Kidney epithelial cell (primary cell): ENCODE measurements at regions not wholly inside any gene's neighbourhood (a gene's known extent, or its start where the extent isn't known, plus 50 kb on each side); places are given as distances from the start of the nearest gene placed in this dataset.

Experiments
- DNase-seq: peaks from one replicate; pipeline ENCODE4 v3.0.0-alpha.2; 2010; ENCODE audit warnings: low read depth
- H3K27me3 ChIP-seq: 2 replicates; pipeline ENCODE4 v1.6.0; 2011; ENCODE audit warnings: low read length; ENCODE audit not compliant: control insufficient read depth, insufficient read depth
- H3K36me3 ChIP-seq: 2 replicates; pipeline ENCODE4 v1.5.1; 2011; ENCODE audit warnings: low read length; ENCODE audit not compliant: control insufficient read depth, insufficient read depth
- H3K4me3 ChIP-seq: 2 replicates; pipeline ENCODE4 v1.5.1; 2011; ENCODE audit warnings: low read depth, mild to moderate bottlenecking, control low read depth, low read length
- TF ChIP-seq, protein P1 (sequence below): IDR thresholded peaks from 2 replicates; pipeline ENCODE4 v1.5.1; 2011; ENCODE audit warnings: mild to moderate bottlenecking, moderate library complexity, low read length, control low read depth, inconsistent platforms; ENCODE audit not compliant: insufficient read depth, poor library complexity, severe bottlenecking

DNA sequence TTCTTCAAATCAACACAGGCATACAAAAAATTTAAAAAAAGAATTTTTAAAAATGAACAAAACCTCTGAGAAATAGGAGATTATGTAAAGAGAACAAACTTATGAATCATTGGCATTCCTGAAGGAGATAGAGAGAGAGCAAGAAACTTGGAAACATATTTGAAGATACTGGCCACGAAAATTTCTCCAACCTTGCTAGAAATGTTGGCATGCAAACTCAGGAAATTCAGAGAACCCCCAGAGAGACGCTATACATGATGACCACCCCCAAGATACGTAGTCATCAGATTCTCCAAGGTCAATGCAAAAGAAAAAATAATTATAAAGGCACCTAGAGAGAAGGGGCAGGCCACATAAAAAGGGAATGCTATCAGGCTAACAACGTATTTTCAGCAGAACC, 472.5 kb downstream of the MTRR start:
- H3K4me3 ChIP-seq, result no peak overlapping the region
- TF ChIP-seq, protein P1, sequence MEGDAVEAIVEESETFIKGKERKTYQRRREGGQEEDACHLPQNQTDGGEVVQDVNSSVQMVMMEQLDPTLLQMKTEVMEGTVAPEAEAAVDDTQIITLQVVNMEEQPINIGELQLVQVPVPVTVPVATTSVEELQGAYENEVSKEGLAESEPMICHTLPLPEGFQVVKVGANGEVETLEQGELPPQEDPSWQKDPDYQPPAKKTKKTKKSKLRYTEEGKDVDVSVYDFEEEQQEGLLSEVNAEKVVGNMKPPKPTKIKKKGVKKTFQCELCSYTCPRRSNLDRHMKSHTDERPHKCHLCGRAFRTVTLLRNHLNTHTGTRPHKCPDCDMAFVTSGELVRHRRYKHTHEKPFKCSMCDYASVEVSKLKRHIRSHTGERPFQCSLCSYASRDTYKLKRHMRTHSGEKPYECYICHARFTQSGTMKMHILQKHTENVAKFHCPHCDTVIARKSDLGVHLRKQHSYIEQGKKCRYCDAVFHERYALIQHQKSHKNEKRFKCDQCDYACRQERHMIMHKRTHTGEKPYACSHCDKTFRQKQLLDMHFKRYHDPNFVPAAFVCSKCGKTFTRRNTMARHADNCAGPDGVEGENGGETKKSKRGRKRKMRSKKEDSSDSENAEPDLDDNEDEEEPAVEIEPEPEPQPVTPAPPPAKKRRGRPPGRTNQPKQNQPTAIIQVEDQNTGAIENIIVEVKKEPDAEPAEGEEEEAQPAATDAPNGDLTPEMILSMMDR, result no peak
- DNase-seq, result no peak
- H3K36me3 ChIP-seq, result no peaks in the 10 kb centered on the region
- H3K27me3 ChIP-seq, result no peaks in the 10 kb centered on the region

DNA sequence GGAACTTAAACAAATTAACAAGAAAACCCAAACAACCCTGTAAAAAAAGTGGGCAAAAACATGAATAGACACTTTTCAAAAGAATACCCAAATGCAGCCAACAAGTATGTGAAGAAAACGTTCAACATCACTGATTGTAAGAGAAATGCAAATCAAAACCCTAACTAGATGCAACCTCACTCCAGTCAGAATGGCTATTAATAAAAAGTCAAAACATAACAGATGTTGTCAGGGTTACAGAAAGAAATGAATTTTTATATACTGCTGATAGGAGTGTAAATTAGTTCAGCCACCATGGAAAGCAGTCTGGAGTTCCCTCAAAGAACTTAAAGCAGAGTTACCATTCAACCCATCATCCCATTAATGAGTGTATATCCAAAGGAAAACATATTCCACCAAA, 479.0 kb downstream of the MTRR start:
- DNase-seq, result no peak
- Histone ChIP-seq H3K36me3 (no peaks in the 10 kb centered on the region), H3K4me3 (no peak overlapping the region), H3K27me3 (no peaks in the 10 kb centered on the region)
- TF ChIP-seq, protein P1, result no peak

DNA sequence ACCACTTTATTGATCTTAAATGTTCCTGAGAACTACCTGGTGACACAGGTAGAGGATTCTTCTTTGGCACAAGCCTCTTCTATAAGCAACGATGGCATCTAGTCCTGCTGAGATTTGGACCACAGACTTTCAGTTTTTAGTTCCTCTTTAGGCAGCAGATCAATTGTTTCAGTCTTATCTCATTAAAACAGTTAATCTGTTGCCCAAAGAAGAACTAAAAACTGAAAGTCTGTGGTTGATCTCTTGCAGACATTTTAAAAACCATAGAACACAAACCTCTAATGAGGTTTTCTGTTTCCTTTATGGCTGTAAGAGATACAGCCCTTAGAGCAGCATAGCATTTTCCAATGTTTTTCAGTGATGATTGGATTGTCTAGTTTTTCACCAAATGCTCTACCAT, 480.9 kb downstream of the MTRR start:
- no peak for DNase-seq
- H3K4me3 ChIP-seq, result no peak overlapping the region
- H3K36me3 ChIP-seq, result no peaks in the 10 kb centered on the region
- no peaks in the 10 kb centered on the region for H3K27me3 ChIP-seq
- TF ChIP-seq, protein P1, result no peak

DNA sequence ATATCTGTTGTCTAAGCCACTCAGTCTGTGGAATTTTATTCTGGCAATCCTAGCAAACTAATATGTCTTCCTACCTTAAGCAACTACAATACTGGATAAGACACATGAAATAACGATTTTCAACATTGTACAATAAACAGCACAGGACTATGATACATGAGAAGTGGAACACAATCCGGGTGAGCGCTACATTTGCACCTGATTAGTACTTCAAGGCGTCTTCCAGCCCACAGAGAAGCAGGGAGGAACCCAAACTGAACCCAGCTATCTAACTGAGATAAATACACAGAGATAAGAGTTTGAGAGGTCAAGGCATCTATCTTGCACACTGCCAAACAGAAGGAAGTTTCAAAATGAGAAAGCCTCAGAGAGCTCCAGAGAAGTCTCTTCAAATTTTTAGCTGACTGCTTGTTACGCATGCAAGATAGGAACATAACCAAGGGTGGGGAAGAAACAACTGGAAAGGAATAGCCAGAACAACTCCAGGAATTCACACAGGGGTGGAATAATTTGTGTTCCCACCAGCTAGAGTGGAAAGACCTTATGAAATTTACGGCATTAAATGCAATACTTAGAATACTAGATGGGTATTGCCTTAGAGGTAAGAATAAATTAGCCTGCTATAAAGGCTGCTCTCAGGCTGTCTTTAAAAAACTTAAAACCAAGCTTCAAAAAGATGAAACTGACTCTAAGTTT, 481.8 kb downstream of the MTRR start:
- TF ChIP-seq, protein P1, result no peak
- Histone ChIP-seq H3K27me3 (no peaks in the 10 kb centered on the region), H3K4me3 (no peak overlapping the region), H3K36me3 (no peaks in the 10 kb centered on the region)
- DNase-seq, result no peak

DNA sequence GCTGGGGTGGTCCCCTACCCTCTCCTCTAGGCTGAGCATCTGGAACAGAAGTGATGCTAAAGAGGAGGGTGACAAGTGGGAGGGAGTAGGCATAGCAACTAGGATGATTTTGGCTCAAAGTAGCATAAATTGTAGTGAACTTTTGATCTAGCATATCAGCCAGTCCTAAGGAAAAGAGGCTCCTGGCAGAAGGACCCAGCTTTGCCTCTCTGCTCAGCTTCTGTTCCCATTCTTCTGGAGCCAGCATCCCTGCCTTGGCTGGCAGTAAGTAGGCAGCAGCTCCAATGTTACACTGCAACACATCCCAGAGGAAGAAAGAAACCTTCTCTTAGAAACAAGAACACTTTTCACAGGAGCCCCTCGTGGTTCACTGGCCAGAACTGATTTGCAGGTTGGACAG, 487.0 kb downstream of the MTRR start:
- H3K27me3 ChIP-seq, result no peaks in the 10 kb centered on the region

More for the DNA sequence above, 487.0 kb downstream of the MTRR start:
- TF ChIP-seq, protein P1, result no peak
- H3K4me3 ChIP-seq, result no peak overlapping the region
- no peaks in the 10 kb centered on the region for H3K36me3 ChIP-seq
- no peak for DNase-seq
